ENCODE measurements at regions not wholly inside any gene's neighbourhood (a gene's known extent, or its start where the extent isn't known, plus 50 kb on each side); places are given as distances from the start of the nearest gene placed in this dataset.
A peak's percentile ranks its signal among the peaks of the same experiment; 100 is the strongest.

GRCh38 chr15:31523027-31523654 lies 196.5 kb downstream of the KLF13 start:
- no peaks in the 10 kb centered on the region for H3K4me1 Mint-ChIP-seq
- ChIA-PET POLR2A (ENCODE audit: partially characterized antibody) (no interaction called here), CTCF (ENCODE audit: partially characterized antibody) (no interaction called here)
- intact Hi-C loops (cut with micrococcal nuclease): no loop called here
- H3K9me3 Mint-ChIP-seq: no peaks in the 10 kb centered on the region
- H3K27me3 ChIP-seq (ENCODE audit: insufficient read depth, low read length): no peaks in the 10 kb centered on the region
- no peak overlapping the region for H3K4me3 Mint-ChIP-seq
- no peak for DNase-seq
- H3K4me1 ChIP-seq (ENCODE audit: insufficient read depth, low read length): no peaks in the 10 kb centered on the region
- H3K36me3 ChIP-seq (ENCODE audit: insufficient read depth, low read length): no peaks in the 10 kb centered on the region
- peaks cover 0 to 4% of the 10 kb centered on the region in 2 donors for H3K27me3 Mint-ChIP-seq
- no peaks in the 10 kb centered on the region for H3K36me3 Mint-ChIP-seq
- peak overlapping the region in 1 of 7 donors; percentile 60 for H3K27ac Mint-ChIP-seq
- H3K4me3 ChIP-seq (ENCODE audit: low read length in 2 of 2): no peak overlapping the region
- H3K9me3 ChIP-seq (ENCODE audit: control insufficient read depth in 1 of 2, low read length in 2 of 2): no peaks in the 10 kb centered on the region
- no peak overlapping the region for H3K27ac ChIP-seq (ENCODE audit: low read depth, low read length)

GRCh38 chr15:31523655-31524049 lies 197.0 kb downstream of the KLF13 start:
- intact Hi-C loops (cut with micrococcal nuclease): no loop called here
- Mint-ChIP-seq H3K9me3 (no peaks in the 10 kb centered on the region), H3K4me1 (no peaks in the 10 kb centered on the region), H3K27ac (no peak overlapping the region), H3K27me3 (peaks cover 0 to 4% of the 10 kb centered on the region in 2 donors), H3K4me3 (no peak overlapping the region), H3K36me3 (no peaks in the 10 kb centered on the region)
- H3K27ac ChIP-seq (ENCODE audit: low read depth, low read length): no peak overlapping the region
- no peak for DNase-seq
- POLR2A ChIA-PET (ENCODE audit: partially characterized antibody): no interaction called here
- H3K9me3 ChIP-seq (ENCODE audit: control insufficient read depth in 1 of 2, low read length in 2 of 2): no peaks in the 10 kb centered on the region
- no peaks in the 10 kb centered on the region for H3K4me1 ChIP-seq (ENCODE audit: insufficient read depth, low read length)
- no peaks in the 10 kb centered on the region for H3K36me3 ChIP-seq (ENCODE audit: insufficient read depth, low read length)
- CTCF ChIA-PET (ENCODE audit: partially characterized antibody): no interaction called here
- no peaks in the 10 kb centered on the region for H3K27me3 ChIP-seq (ENCODE audit: insufficient read depth, low read length)
- H3K4me3 ChIP-seq (ENCODE audit: low read length in 2 of 2): no peak overlapping the region

GRCh38 chr15:31525185-31525695 lies 198.6 kb downstream of the KLF13 start:
- Mint-ChIP-seq H3K36me3 (no peaks in the 10 kb centered on the region), H3K27ac (no peak overlapping the region), H3K9me3 (no peaks in the 10 kb centered on the region), H3K27me3 (peaks cover 3 to 8% of the 10 kb centered on the region in 2 donors), H3K4me3 (no peak overlapping the region), H3K4me1 (no peaks in the 10 kb centered on the region)
- intact Hi-C loops (cut with micrococcal nuclease): no loop called here
- ChIA-PET CTCF (ENCODE audit: partially characterized antibody) (no interaction called here), POLR2A (ENCODE audit: partially characterized antibody) (no interaction called here)
- H3K4me3 ChIP-seq (ENCODE audit: low read length in 2 of 2): no peak overlapping the region
- H3K36me3 ChIP-seq (ENCODE audit: insufficient read depth, low read length): no peaks in the 10 kb centered on the region
- no peaks in the 10 kb centered on the region for H3K4me1 ChIP-seq (ENCODE audit: insufficient read depth, low read length)
- no peaks in the 10 kb centered on the region for H3K27me3 ChIP-seq (ENCODE audit: insufficient read depth, low read length)
- no peak overlapping the region for H3K27ac ChIP-seq (ENCODE audit: low read depth, low read length)
- DNase-seq: no peak
- H3K9me3 ChIP-seq (ENCODE audit: control insufficient read depth in 1 of 2, low read length in 2 of 2): no peaks in the 10 kb centered on the region

- H3K4me3 ChIP-seq (ENCODE audit: low read length in 2 of 2): no peak overlapping the region
- DNase-seq: no peak
- ChIA-PET CTCF (ENCODE audit: partially characterized antibody) (interaction anchor here (0.9 kb wide), 1 partner anchor 667 kb away, joined by 3 read pairs; no protein-coding TSS in a partner anchor), POLR2A (ENCODE audit: partially characterized antibody) (no interaction called here)
- intact Hi-C loops (cut with micrococcal nuclease): no loop called here
- no peaks in the 10 kb centered on the region for H3K27me3 ChIP-seq (ENCODE audit: insufficient read depth, low read length)
- H3K4me1 ChIP-seq (ENCODE audit: insufficient read depth, low read length): no peaks in the 10 kb centered on the region
- Mint-ChIP-seq H3K36me3 (no peaks in the 10 kb centered on the region), H3K27ac (no peak overlapping the region), H3K9me3 (no peaks in the 10 kb centered on the region), H3K4me1 (no peaks in the 10 kb centered on the region), H3K27me3 (peaks cover 7 to 8% of the 10 kb centered on the region in 2 donors), H3K4me3 (no peak overlapping the region)
- H3K9me3 ChIP-seq (ENCODE audit: control insufficient read depth in 1 of 2, low read length in 2 of 2): no peaks in the 10 kb centered on the region
- no peak overlapping the region for H3K27ac ChIP-seq (ENCODE audit: low read depth, low read length)
- H3K36me3 ChIP-seq (ENCODE audit: insufficient read depth, low read length): no peaks in the 10 kb centered on the region
Observed at GRCh38 chr15:31525988-31526665, 199.5 kb downstream of the KLF13 start.

- Histone ChIP-seq H3K27me3 (ENCODE audit: insufficient read depth, low read length) (no peaks in the 10 kb centered on the region), H3K9me3 (ENCODE audit: control insufficient read depth in 1 of 2, low read length in 2 of 2) (no peaks in the 10 kb centered on the region), H3K27ac (ENCODE audit: low read depth, low read length) (no peak overlapping the region), H3K36me3 (ENCODE audit: insufficient read depth, low read length) (no peaks in the 10 kb centered on the region), H3K4me1 (ENCODE audit: insufficient read depth, low read length) (no peaks in the 10 kb centered on the region), H3K4me3 (ENCODE audit: low read length in 2 of 2) (no peak overlapping the region)
- ChIA-PET POLR2A (ENCODE audit: partially characterized antibody) (no interaction called here), CTCF (ENCODE audit: partially characterized antibody) (interaction anchor here (0.9 kb wide), 1 partner anchor 668 kb away, joined by 3 read pairs; no protein-coding TSS in a partner anchor)
- Mint-ChIP-seq H3K27ac (no peak overlapping the region), H3K9me3 (no peaks in the 10 kb centered on the region), H3K36me3 (no peaks in the 10 kb centered on the region), H3K4me3 (no peak overlapping the region), H3K27me3 (peaks cover 7 to 8% of the 10 kb centered on the region in 2 donors), H3K4me1 (no peaks in the 10 kb centered on the region)
- DNase-seq: no peak
- intact Hi-C loops (cut with micrococcal nuclease): no loop called here
Observed at GRCh38 chr15:31526916-31527690, 200.5 kb downstream of the KLF13 start.

- H3K4me1 Mint-ChIP-seq: no peaks in the 10 kb centered on the region
- peaks cover 8 to 11% of the 10 kb centered on the region in 2 donors for H3K27me3 Mint-ChIP-seq
- no peak overlapping the region for H3K4me3 Mint-ChIP-seq
- intact Hi-C loops (cut with micrococcal nuclease): no loop called here
- H3K4me3 ChIP-seq (ENCODE audit: low read length in 2 of 2): no peak overlapping the region
- H3K36me3 Mint-ChIP-seq: no peaks in the 10 kb centered on the region
- ChIA-PET CTCF (ENCODE audit: partially characterized antibody) (no interaction called here), POLR2A (ENCODE audit: partially characterized antibody) (no interaction called here)
- no peaks in the 10 kb centered on the region for H3K9me3 ChIP-seq (ENCODE audit: control insufficient read depth in 1 of 2, low read length in 2 of 2)
- H3K4me1 ChIP-seq (ENCODE audit: insufficient read depth, low read length): no peaks in the 10 kb centered on the region
- DNase-seq: no peak
- H3K27me3 ChIP-seq (ENCODE audit: insufficient read depth, low read length): no peaks in the 10 kb centered on the region
- H3K27ac Mint-ChIP-seq: no peak overlapping the region
- no peaks in the 10 kb centered on the region for H3K36me3 ChIP-seq (ENCODE audit: insufficient read depth, low read length)
- H3K27ac ChIP-seq (ENCODE audit: low read depth, low read length): no peak overlapping the region
- peaks cover 0 to 2% (median 0%) of the 10 kb centered on the region in 8 donors for H3K9me3 Mint-ChIP-seq
Observed at GRCh38 chr15:31528846-31529245, 202.2 kb downstream of the KLF13 start.

GRCh38 chr15:31537770-31538592 lies 211.3 kb downstream of the KLF13 start:
- Mint-ChIP-seq H3K27ac (no peak overlapping the region), H3K36me3 (no peaks in the 10 kb centered on the region), H3K9me3 (peaks cover 0 to 4% (median 0%) of the 10 kb centered on the region in 8 donors), H3K4me1 (no peaks in the 10 kb centered on the region), H3K27me3 (peaks cover 13 to 14% of the 10 kb centered on the region in 2 donors), H3K4me3 (no peak overlapping the region)
- H3K4me3 ChIP-seq (ENCODE audit: low read length in 2 of 2): no peak overlapping the region
- no peaks in the 10 kb centered on the region for H3K9me3 ChIP-seq (ENCODE audit: control insufficient read depth in 1 of 2, low read length in 2 of 2)
- H3K4me1 ChIP-seq (ENCODE audit: insufficient read depth, low read length): no peaks in the 10 kb centered on the region
- H3K27me3 ChIP-seq (ENCODE audit: insufficient read depth, low read length): peaks cover 8% of the 10 kb centered on the region
- H3K36me3 ChIP-seq (ENCODE audit: insufficient read depth, low read length): no peaks in the 10 kb centered on the region
- DNase-seq: no peak
- no peak overlapping the region for H3K27ac ChIP-seq (ENCODE audit: low read depth, low read length)
- intact Hi-C loops (cut with micrococcal nuclease): no loop called here
- ChIA-PET POLR2A (ENCODE audit: partially characterized antibody) (no interaction called here), CTCF (ENCODE audit: partially characterized antibody) (no interaction called here)
